H1 (cell line): ENCODE measurements at regions not wholly inside any gene's neighbourhood (a gene's known extent, or its start where the extent isn't known, plus 50 kb on each side); places are given as distances from the start of the nearest gene placed in this dataset.

Experiments used
- CTCF ChIA-PET: fragments of 300-600 bp; sonication (Branson Sonifier 250); formaldehyde crosslinking; loops from one replicate; lab custom pipeline; 2021; ENCODE audit not compliant: partially characterized antibody; lab: Charles Lee
- POLR2A ChIA-PET: fragments of 300-600 bp; sonication (Branson Sonifier 250); formaldehyde crosslinking; loops from one replicate; lab custom pipeline; 2021; ENCODE audit warnings: inconsistent platforms; ENCODE audit not compliant: partially characterized antibody; lab: Charles Lee
- DNase-seq, 2 experiments: peaks; one replicate each; pipeline versions ENCODE4 v3.0.0 to v3.0.0-alpha.2; 2010 to 2022; ENCODE audit warnings: low spot score in 2 of 2, low read depth in 1 of 2, mixed read lengths in 1 of 2
- FAIRE-seq: peaks from 2 replicates; lab custom pipeline; 2011; peaks lifted over from hg19 to GRCh38; lab: Jason Lieb, UNC
- H2AFZ ChIP-seq: 2 replicates; pipeline ENCODE4 v1.8.1; 2012; ENCODE audit warnings: low read length, inconsistent platforms
- H2AK5ac ChIP-seq: 2 replicates; pipeline ENCODE4 v1.6.1; 2013; ENCODE audit warnings: low read depth, low read length
- H2BK120ac ChIP-seq: replicated peaks from 2 replicates; pipeline ENCODE3; 2013; ENCODE audit warnings: low read depth, low read length, inconsistent platforms
- H2BK12ac ChIP-seq: 2 replicates; pipeline ENCODE4 v1.6.1; 2013; ENCODE audit warnings: low read depth, low read length
- H2BK15ac ChIP-seq: 2 replicates; pipeline ENCODE4 v1.6.1; 2013; ENCODE audit warnings: low read length
- H2BK20ac ChIP-seq: 2 replicates; pipeline ENCODE4 v1.6.1; 2013; ENCODE audit warnings: low read length
- H2BK5ac ChIP-seq: 2 replicates; pipeline ENCODE4 v1.6.1; 2013; ENCODE audit warnings: low read depth, low read length
- H3K14ac ChIP-seq: 2 replicates; pipeline ENCODE4 v1.6.1; 2013; ENCODE audit warnings: inconsistent platforms; ENCODE audit not compliant: insufficient read length
- H3K18ac ChIP-seq: 2 replicates; pipeline ENCODE4 v1.6.1; 2013; ENCODE audit warnings: low read length; ENCODE audit errors: extremely low read depth
- H3K23ac ChIP-seq: 2 replicates; pipeline ENCODE4 v1.6.1; 2013; ENCODE audit warnings: inconsistent platforms; ENCODE audit not compliant: insufficient read length
- H3K23me2 ChIP-seq: 2 replicates; pipeline ENCODE4 v1.6.1; 2013; ENCODE audit warnings: low read depth, low read length
- H3K27ac ChIP-seq: 2 replicates; pipeline ENCODE4 v1.6.1; 2011; ENCODE audit warnings: low read depth, low read length, inconsistent platforms
- H3K27me3 ChIP-seq, 4 experiments: replicated peaks in 1 of 4; 1 replicate in 1 of 4; 2 replicates in 3 of 4; pipeline versions ENCODE4 v1.6.1 to v1.8.1; 2011 to 2013; ENCODE audit warnings: low read length in 3 of 4, mild to moderate bottlenecking in 3 of 4, inconsistent platforms in 2 of 4, mixed read lengths in 2 of 4, moderate library complexity in 1 of 4; ENCODE audit not compliant: control insufficient read depth in 3 of 4, insufficient read depth in 3 of 4; ENCODE audit errors: extremely low read depth in 1 of 4
- H3K36me3 ChIP-seq, 4 experiments: 2 replicates each; pipeline versions ENCODE4 v1.6.1 to v1.8.1; 2011 to 2013; ENCODE audit warnings: mild to moderate bottlenecking in 4 of 4, low read length in 3 of 4, moderate library complexity in 2 of 4, control low read depth in 1 of 4, inconsistent platforms in 1 of 4; ENCODE audit not compliant: insufficient read depth in 4 of 4, control insufficient read depth in 2 of 4
- H3K4ac ChIP-seq: replicated peaks from 2 replicates; pipeline ENCODE3; 2013; ENCODE audit warnings: low read length, low read depth, mixed read lengths, inconsistent platforms; ENCODE audit not compliant: insufficient read length
- H3K4me1 ChIP-seq, 4 experiments: replicated peaks in 1 of 4; 1 replicate in 1 of 4; 2 replicates in 3 of 4; pipeline versions ENCODE4 v1.6.1 to v1.8.1; 2011 to 2013; ENCODE audit warnings: low read length in 3 of 4, inconsistent platforms in 2 of 4, mixed read lengths in 1 of 4; ENCODE audit not compliant: insufficient read depth in 4 of 4, control insufficient read depth in 3 of 4
- H3K4me2 ChIP-seq, 2 experiments: 2 replicates each; pipeline versions ENCODE4 v1.6.1 to v1.8.1; 2011 to 2013; ENCODE audit warnings: low read depth in 2 of 2, low read length in 2 of 2, control low read depth in 1 of 2, inconsistent platforms in 1 of 2, mild to moderate bottlenecking in 1 of 2; ENCODE audit not compliant: insufficient read depth in 1 of 2
- H3K4me3 ChIP-seq, 4 experiments: fragments of 200-600, 300-600 bp in 1 of 4; sonication (generic), shearing (Covaris generic), sonication (Bioruptor Twin) in 1 of 4; 2 replicates each; pipeline versions ENCODE4 v1.5.1 to v1.8.1; 2011 to 2016; ENCODE audit warnings: low read length in 4 of 4, low read depth in 3 of 4, control low read depth in 2 of 4, inconsistent platforms in 2 of 4, mild to moderate bottlenecking in 2 of 4, mixed read lengths in 1 of 4, moderate library complexity in 1 of 4; ENCODE audit not compliant: insufficient read depth in 2 of 4; ENCODE audit errors: extremely low read depth in 1 of 4
- H3K56ac ChIP-seq: replicated peaks from 2 replicates; pipeline ENCODE3; 2013; ENCODE audit warnings: low read depth, mild to moderate bottlenecking, mixed read lengths, low read length, inconsistent platforms; ENCODE audit not compliant: insufficient read length
- H3K79me1 ChIP-seq: 2 replicates; pipeline ENCODE4 v1.6.1; 2013; ENCODE audit warnings: low read depth, low read length, control low read depth
- H3K79me2 ChIP-seq, 2 experiments: 2 replicates each; pipeline versions ENCODE4 v1.6.1 to v1.8.1; 2012 to 2013; ENCODE audit warnings: low read length in 2 of 2, mild to moderate bottlenecking in 2 of 2, inconsistent platforms in 1 of 2; ENCODE audit not compliant: insufficient read depth in 2 of 2, control insufficient read depth in 1 of 2
- H3K9ac ChIP-seq, 4 experiments: replicated peaks in 1 of 4; 1 replicate in 1 of 4; 2 replicates in 3 of 4; pipeline versions ENCODE4 v1.6.1 to v1.8.1; 2011 to 2013; ENCODE audit warnings: low read depth in 3 of 4, low read length in 3 of 4, control low read depth in 2 of 4, mild to moderate bottlenecking in 2 of 4, moderate library complexity in 2 of 4, inconsistent platforms in 1 of 4; ENCODE audit errors: extremely low read depth in 1 of 4
- H3K9me3 ChIP-seq, 2 experiments: 2 replicates each; pipeline versions ENCODE4 v1.6.1 to v1.8.1; 2012 to 2013; ENCODE audit warnings: mild to moderate bottlenecking in 2 of 2, moderate library complexity in 2 of 2, control low read depth in 1 of 2, inconsistent platforms in 1 of 2, low read depth in 1 of 2, low read length in 1 of 2, mixed read lengths in 1 of 2; ENCODE audit not compliant: insufficient read depth in 2 of 2
- H4K20me1 ChIP-seq, 2 experiments: replicated peaks in 1 of 2; 2 replicates each; pipeline versions ENCODE3 to v1.8.1; 2011 to 2013; ENCODE audit warnings: inconsistent platforms in 2 of 2, low read length in 2 of 2, mild to moderate bottlenecking in 1 of 2; ENCODE audit not compliant: insufficient read depth in 2 of 2, control insufficient read depth in 1 of 2
- H4K5ac ChIP-seq: 2 replicates; pipeline ENCODE4 v1.6.1; 2013; ENCODE audit warnings: low read length, low read depth, mixed read lengths, inconsistent platforms; ENCODE audit not compliant: insufficient read length
- H4K8ac ChIP-seq: 2 replicates; pipeline ENCODE4 v1.8.0; 2013; ENCODE audit warnings: mild to moderate bottlenecking, moderate library complexity, low read length, inconsistent platforms; ENCODE audit not compliant: insufficient read depth; ENCODE audit errors: extremely low read depth
- H4K91ac ChIP-seq: replicated peaks from 2 replicates; pipeline ENCODE3; 2013; ENCODE audit warnings: low read length, mixed read lengths, inconsistent platforms; ENCODE audit not compliant: insufficient read length
- ASH2L ChIP-seq: fragments of 200-600, 300-600 bp; sonication (generic); IDR thresholded peaks from one replicate; pipeline ENCODE4 v1.7.1; 2017; ENCODE audit warnings: low read length
- CHD2 ChIP-seq: IDR thresholded peaks from 2 replicates; pipeline ENCODE4 v1.6.1; 2012; ENCODE audit warnings: low read length, improper control_type of control experiment
- EZH2 ChIP-seq: fragments of 200-600 bp; sonication (generic); IDR thresholded peaks from 2 replicates; pipeline ENCODE4 v1.7.1; 2012; ENCODE audit warnings: low read depth, mild to moderate bottlenecking, moderate library complexity, low read length, inconsistent platforms; ENCODE audit not compliant: severe bottlenecking
- GABPA ChIP-seq: IDR thresholded peaks from 2 replicates; pipeline ENCODE4 v1.6.1; 2011; ENCODE audit warnings: mild to moderate bottlenecking, low read length, moderate library complexity, borderline replicate concordance; ENCODE audit not compliant: insufficient read depth
- GTF2F1 ChIP-seq: IDR thresholded peaks from 2 replicates; pipeline ENCODE4 v1.6.1; 2012; ENCODE audit warnings: low read depth, low read length, improper control_type of control experiment, borderline replicate concordance
- KDM1A ChIP-seq: fragments of 200-600, 300-600 bp; sonication (generic); IDR thresholded peaks from 2 replicates; pipeline ENCODE4 v1.7.1; 2016; ENCODE audit warnings: mild to moderate bottlenecking, low read length, borderline replicate concordance
- NANOG ChIP-seq: IDR thresholded peaks from 2 replicates; pipeline ENCODE4 v1.6.1; 2011; ENCODE audit warnings: low read length, low read depth, mild to moderate bottlenecking, inconsistent platforms; ENCODE audit not compliant: insufficient read depth, poor library complexity, severe bottlenecking
- RNF2 ChIP-seq: fragments of 200-900, 300-1000 bp; sonication (generic); IDR thresholded peaks from 2 replicates; pipeline ENCODE4 v1.7.1; 2016; ENCODE audit warnings: borderline replicate concordance, low read depth, mild to moderate bottlenecking, antibody characterized with exemption, low read length; ENCODE audit not compliant: poor library complexity, severe bottlenecking; ENCODE audit errors: missing control alignments
- SIX5 ChIP-seq: IDR thresholded peaks from 2 replicates; pipeline ENCODE4 v1.6.1; 2011; ENCODE audit warnings: mild to moderate bottlenecking, low read depth, low read length
- SP1 ChIP-seq: IDR thresholded peaks from 2 replicates; pipeline ENCODE4 v1.6.1; 2011; ENCODE audit warnings: low read depth, low read length
- SRF ChIP-seq: IDR thresholded peaks from 2 replicates; pipeline ENCODE4 v1.6.1; 2011; ENCODE audit warnings: mild to moderate bottlenecking, low read depth, low read length, moderate library complexity
- SUZ12 ChIP-seq: fragments of 200-600 bp; sonication (generic); IDR thresholded peaks from 2 replicates; pipeline ENCODE4 v1.6.1; 2012; ENCODE audit warnings: mild to moderate bottlenecking, inconsistent platforms, low read length, moderate library complexity, mixed read lengths
- ZNF274 ChIP-seq: IDR thresholded peaks from 2 replicates; pipeline ENCODE4 v1.7.0; 2012; ENCODE audit warnings: low read length, borderline replicate concordance; ENCODE audit errors: extremely low read depth
- WGBS, 2 experiments: shearing (Covaris generic) in 1 of 2; methylation state at CpG; one replicate each; pipeline versions ENCODE4 v1.1.6 to v1.1.7; 2013 to 2015; ENCODE audit warnings: low lambda C conversion rate in 2 of 2, mixed read lengths in 2 of 2, inconsistent platforms in 1 of 2, low coverage in 1 of 2, missing lambda C conversion rate in 1 of 2; ENCODE audit not compliant: insufficient replicate concordance in 2 of 2, insufficient coverage in 1 of 2, insufficient read length in 1 of 2; ENCODE audit errors: extremely low coverage in 1 of 2, missing lambda C conversion rate in 1 of 2; 5-methylcytosine and 5-hydroxymethylcytosine counted together

- no peak overlapping the region for H3K4me3 ChIP-seq
- H4K91ac ChIP-seq, result no peak overlapping the region
- H3K79me2 ChIP-seq, result no peaks in the 10 kb centered on the region
- H4K5ac ChIP-seq, result no peak overlapping the region
- no peak overlapping the region for H2BK5ac ChIP-seq
- H3K18ac ChIP-seq, result no peak overlapping the region
- no peak overlapping the region for H3K23ac ChIP-seq
- no peak overlapping the region for H2BK20ac ChIP-seq
- no peak overlapping the region for H3K14ac ChIP-seq
- FAIRE-seq (no peak), DNase-seq (no peak)
- no peaks in the 10 kb centered on the region for H4K20me1 ChIP-seq
- H2AFZ ChIP-seq, result no peak overlapping the region
- H3K36me3 ChIP-seq, result no peaks in the 10 kb centered on the region
- H3K4me1 ChIP-seq, result peaks cover 4 to 16% (median 10%) of the 10 kb centered on the region in 4 experiments; a peak in 6 of 7 replicates
- H2AK5ac ChIP-seq, result no peak overlapping the region
- H3K79me1 ChIP-seq, result no peaks in the 10 kb centered on the region
- H2BK15ac ChIP-seq, result no peak overlapping the region
- H3K4ac ChIP-seq, result no peak overlapping the region
- no peak overlapping the region for H3K9ac ChIP-seq
- H3K27ac ChIP-seq, result no peak overlapping the region
- no peak overlapping the region for H3K4me2 ChIP-seq
- no peaks in the 10 kb centered on the region for H3K27me3 ChIP-seq
- TF ChIP-seq SIX5 (no peak), ASH2L (no peak), EZH2 (no peak), SP1 (no peak), SRF (no peak), GTF2F1 (no peak), SUZ12 (no peak), NANOG (no peak), KDM1A (no peak), GABPA (no peak), ZNF274 (no peak), CHD2 (no peak), RNF2 (no peak)
- H2BK120ac ChIP-seq, result no peak overlapping the region
- ChIA-PET CTCF (interaction anchor here (1.2 kb wide), 1 partner anchor 259 kb away, joined by 3 read pairs; no protein-coding TSS in a partner anchor), POLR2A (no interaction called here)
- H3K23me2 ChIP-seq, result no peaks in the 10 kb centered on the region; the same call in 1 of the 2 replicates
- WGBS, 2 experiments, result 95% methylated on average over 2 of the region's 2 CpGs; no CpG with 5 or more reads in 1 of the 2 experiments
- no peak overlapping the region for H4K8ac ChIP-seq
- H3K56ac ChIP-seq, result no peak overlapping the region
- H3K9me3 ChIP-seq, result no peaks in the 10 kb centered on the region
- H2BK12ac ChIP-seq, result no peak overlapping the region
Observed at GRCh38 chr16:17832738-17833137, 362.0 kb upstream of the XYLT1 start.
